ENCODE measurements at regions not wholly inside any gene's neighbourhood (a gene's known extent, or its start where the extent isn't known, plus 50 kb on each side); places are given as distances from the start of the nearest gene placed in this dataset.

DNA sequence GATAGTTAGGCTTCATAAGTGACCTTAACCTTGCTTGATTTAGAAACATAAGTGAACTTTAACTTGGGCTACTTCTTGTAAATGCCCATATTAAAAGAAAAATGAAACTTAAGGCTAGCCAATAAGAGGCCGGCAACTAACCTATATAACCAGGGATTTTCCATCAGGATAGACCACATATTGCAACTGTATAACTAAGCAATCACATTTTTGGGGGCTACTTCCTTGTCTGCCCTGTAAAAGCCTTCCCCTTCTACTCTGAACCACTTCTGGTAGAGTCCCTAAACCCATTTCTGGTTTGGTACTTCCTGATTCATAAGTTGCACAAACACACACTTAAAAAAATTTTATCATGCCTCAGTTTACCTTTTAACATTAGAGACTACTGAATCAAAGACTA, 150.9 kb upstream of the UBE2E2 start:
- no peak overlapping the region for H3K4me3 ChIP-seq
- DNase-seq, result no peak
- H3K4me1 ChIP-seq, result no peaks in the 10 kb centered on the region
- TF ChIP-seq, protein P1, sequence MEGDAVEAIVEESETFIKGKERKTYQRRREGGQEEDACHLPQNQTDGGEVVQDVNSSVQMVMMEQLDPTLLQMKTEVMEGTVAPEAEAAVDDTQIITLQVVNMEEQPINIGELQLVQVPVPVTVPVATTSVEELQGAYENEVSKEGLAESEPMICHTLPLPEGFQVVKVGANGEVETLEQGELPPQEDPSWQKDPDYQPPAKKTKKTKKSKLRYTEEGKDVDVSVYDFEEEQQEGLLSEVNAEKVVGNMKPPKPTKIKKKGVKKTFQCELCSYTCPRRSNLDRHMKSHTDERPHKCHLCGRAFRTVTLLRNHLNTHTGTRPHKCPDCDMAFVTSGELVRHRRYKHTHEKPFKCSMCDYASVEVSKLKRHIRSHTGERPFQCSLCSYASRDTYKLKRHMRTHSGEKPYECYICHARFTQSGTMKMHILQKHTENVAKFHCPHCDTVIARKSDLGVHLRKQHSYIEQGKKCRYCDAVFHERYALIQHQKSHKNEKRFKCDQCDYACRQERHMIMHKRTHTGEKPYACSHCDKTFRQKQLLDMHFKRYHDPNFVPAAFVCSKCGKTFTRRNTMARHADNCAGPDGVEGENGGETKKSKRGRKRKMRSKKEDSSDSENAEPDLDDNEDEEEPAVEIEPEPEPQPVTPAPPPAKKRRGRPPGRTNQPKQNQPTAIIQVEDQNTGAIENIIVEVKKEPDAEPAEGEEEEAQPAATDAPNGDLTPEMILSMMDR (IDR thresholded peaks at IDR 0.05), result no peak
- H3K36me3 ChIP-seq, result no peaks in the 10 kb centered on the region
- H3K27ac ChIP-seq, result no peak overlapping the region
- intact Hi-C loops (cut with DNase I; ENCODE audit: low total_unique reads), result no loop called here
- peaks cover 0 to 5% (median 0%) of the 10 kb centered on the region in 3 donors for H3K9me3 ChIP-seq
- no peaks in the 10 kb centered on the region for H3K27me3 ChIP-seq

DNA sequence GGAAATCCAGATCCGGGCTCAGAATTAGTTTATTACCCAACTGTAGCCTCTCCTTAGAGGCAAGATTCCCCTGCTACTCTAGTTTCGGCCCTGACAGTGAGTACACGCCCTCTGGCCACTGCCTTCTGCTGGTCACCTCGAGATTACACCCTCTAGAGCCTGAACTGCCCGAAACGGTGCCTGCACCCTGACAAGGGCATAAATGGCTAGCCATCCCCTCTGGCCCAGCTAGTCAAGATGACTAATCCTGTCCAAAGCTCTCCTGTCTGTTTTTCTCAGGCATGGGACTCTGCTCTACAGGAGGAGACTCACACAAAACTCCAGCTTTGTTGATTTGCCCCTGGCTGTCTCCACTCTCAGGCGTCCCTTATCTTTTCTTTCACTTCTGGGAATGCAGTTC, 150.5 kb upstream of the UBE2E2 start:
- peaks cover 0 to 5% (median 0%) of the 10 kb centered on the region in 3 donors for H3K9me3 ChIP-seq
- no peak for DNase-seq
- no peaks in the 10 kb centered on the region for H3K36me3 ChIP-seq
- H3K4me1 ChIP-seq, result no peaks in the 10 kb centered on the region
- TF ChIP-seq, protein P1 (IDR thresholded peaks at IDR 0.05), result no peak
- intact Hi-C loops (cut with DNase I; ENCODE audit: low total_unique reads), result no loop called here
- no peak overlapping the region for H3K27ac ChIP-seq
- no peak overlapping the region for H3K4me3 ChIP-seq
- no peaks in the 10 kb centered on the region for H3K27me3 ChIP-seq

DNA sequence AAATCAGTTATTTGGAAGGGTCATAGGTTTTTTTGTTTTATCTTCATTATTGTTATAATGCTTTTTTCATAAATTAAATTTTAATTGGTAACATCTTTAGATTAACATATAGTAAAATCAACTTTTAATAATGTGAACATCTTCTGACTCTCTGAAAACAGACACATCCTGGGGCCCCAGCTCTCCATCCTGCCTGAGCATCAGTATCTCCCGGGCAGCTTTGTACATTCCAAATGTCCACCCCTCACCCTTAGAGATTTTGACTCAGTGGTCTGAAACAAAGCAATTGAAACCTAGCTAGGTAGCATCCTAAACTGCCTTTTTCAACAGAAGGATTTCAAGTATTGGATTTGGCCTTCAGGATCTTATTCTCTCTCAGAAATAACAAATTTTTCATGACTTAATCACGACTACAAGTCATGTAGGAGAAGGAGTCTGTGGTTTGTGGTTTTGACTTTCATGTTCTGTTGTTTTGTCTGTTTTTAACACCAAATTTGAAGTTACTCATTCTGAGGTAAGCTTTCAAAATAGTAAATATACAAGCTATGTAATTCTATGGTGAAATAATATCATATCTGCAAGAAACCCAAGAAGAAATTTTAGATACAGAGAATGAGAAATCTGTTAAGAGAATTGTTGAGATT, 147.3 kb upstream of the UBE2E2 start:
- TF ChIP-seq, protein P1 (IDR thresholded peaks at IDR 0.05), result no peak
- no peak overlapping the region for H3K27ac ChIP-seq

DNA sequence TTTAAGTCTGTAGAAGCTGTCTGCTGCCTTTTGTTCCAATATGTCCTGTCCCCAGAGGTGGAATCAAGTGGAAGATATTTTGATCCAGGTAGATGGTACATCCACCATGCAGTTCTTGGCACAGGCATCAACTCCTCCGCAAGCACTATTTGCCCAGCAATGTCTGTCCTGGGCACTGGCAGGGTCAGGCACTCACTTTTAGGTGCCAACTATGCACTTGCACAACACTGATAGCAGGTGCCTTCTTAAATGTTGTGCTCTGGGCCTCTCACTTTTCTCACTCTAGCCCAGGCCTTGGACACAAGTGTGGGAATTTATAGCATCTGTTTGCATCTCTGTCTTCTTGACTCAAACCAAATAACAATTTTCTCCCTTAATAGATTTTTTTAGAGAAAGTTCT, 140.5 kb upstream of the UBE2E2 start:
- TF ChIP-seq, protein P1 (IDR thresholded peaks at IDR 0.05), result no peak
- intact Hi-C loops (cut with DNase I; ENCODE audit: low total_unique reads), result no loop called here
- H3K27ac ChIP-seq, result no peak overlapping the region
- no peaks in the 10 kb centered on the region for H3K4me1 ChIP-seq
- DNase-seq, result no peak
- H3K4me3 ChIP-seq, result no peak overlapping the region
- H3K27me3 ChIP-seq, result no peaks in the 10 kb centered on the region
- no peaks in the 10 kb centered on the region for H3K9me3 ChIP-seq
- H3K36me3 ChIP-seq, result no peaks in the 10 kb centered on the region

More for the DNA sequence above, 147.3 kb upstream of the UBE2E2 start:
- Histone ChIP-seq H3K4me3 (no peak overlapping the region), H3K4me1 (no peaks in the 10 kb centered on the region), H3K27me3 (no peaks in the 10 kb centered on the region), H3K36me3 (no peaks in the 10 kb centered on the region), H3K9me3 (no peaks in the 10 kb centered on the region)
- no peak for DNase-seq
- intact Hi-C loops (cut with DNase I; ENCODE audit: low total_unique reads), result no loop called here

DNA sequence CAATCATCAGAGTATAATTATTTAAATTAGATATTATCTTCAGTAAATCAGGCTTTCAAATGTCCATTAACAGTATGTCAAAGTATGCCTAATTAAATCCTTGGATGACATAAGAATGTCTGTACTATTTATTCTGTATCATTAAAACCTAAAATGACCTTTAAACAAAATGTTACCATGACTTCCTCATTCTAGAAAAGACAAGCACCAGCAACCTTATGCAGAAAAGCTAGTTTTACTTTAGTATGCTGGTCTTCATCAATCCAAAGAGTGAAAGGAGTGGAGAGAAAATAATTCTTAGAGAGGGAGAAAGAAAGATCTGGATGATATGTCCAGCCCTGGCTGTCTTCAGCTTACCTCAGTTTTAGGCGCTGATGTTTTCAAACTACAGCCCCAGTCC, 140.1 kb upstream of the UBE2E2 start:
- TF ChIP-seq, protein P1 (IDR thresholded peaks at IDR 0.05), result no peak
- Histone ChIP-seq H3K36me3 (no peaks in the 10 kb centered on the region), H3K27me3 (no peaks in the 10 kb centered on the region), H3K9me3 (no peaks in the 10 kb centered on the region), H3K4me1 (no peaks in the 10 kb centered on the region), H3K27ac (no peak overlapping the region), H3K4me3 (no peak overlapping the region)
- no peak for DNase-seq
- intact Hi-C loops (cut with DNase I; ENCODE audit: low total_unique reads), result no loop called here

DNA sequence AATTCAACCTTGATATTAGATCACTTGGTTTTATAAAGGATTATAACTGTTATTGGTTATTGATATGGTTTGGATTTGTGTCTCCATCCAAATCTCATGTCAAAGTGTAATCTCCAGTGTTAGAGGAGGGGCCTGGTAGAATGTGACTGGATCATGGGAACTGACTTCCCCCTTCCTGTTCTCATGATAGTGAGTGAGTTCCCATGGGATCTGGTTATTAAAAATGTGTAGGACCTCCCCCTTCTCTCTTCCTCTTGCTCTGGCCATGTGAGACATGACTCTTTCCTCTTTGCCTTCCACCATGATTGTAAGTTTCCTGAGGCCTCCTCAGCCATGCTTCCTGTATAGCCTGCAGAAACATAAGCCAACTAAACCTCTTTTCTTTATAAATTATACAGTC, 136.0 kb upstream of the UBE2E2 start:
- DNase-seq, result no peak
- intact Hi-C loops (cut with DNase I; ENCODE audit: low total_unique reads), result no loop called here
- no peak overlapping the region for H3K4me3 ChIP-seq
- TF ChIP-seq, protein P1 (IDR thresholded peaks at IDR 0.05), result no peak
- no peak overlapping the region for H3K27ac ChIP-seq
- H3K9me3 ChIP-seq, result no peaks in the 10 kb centered on the region
- H3K36me3 ChIP-seq, result no peaks in the 10 kb centered on the region
- no peaks in the 10 kb centered on the region for H3K27me3 ChIP-seq
- H3K4me1 ChIP-seq, result no peaks in the 10 kb centered on the region

All from tibial artery (tissue), 4 donors.